GM21528 (cell line): ENCODE measurements at regions not wholly inside any gene's neighbourhood (a gene's known extent, or its start where the extent isn't known, plus 50 kb on each side); places are given as distances from the start of the nearest gene placed in this dataset.
"Not testable (repeated sequence)": the region's sequence is repeated elsewhere in the genome, so short reads cannot be mapped to it uniquely, and the experiment has no call there.

ENCODE experiments used
- ATAC-seq: cut with Tn5 transposase; IDR thresholded peaks from one replicate; pipeline ENCODE4 v1.9.1; 2021; ENCODE audit warnings: mild to moderate bottlenecking, moderate library complexity; ENCODE audit not compliant: unreplicated experiment, low FRiP score

DNA sequence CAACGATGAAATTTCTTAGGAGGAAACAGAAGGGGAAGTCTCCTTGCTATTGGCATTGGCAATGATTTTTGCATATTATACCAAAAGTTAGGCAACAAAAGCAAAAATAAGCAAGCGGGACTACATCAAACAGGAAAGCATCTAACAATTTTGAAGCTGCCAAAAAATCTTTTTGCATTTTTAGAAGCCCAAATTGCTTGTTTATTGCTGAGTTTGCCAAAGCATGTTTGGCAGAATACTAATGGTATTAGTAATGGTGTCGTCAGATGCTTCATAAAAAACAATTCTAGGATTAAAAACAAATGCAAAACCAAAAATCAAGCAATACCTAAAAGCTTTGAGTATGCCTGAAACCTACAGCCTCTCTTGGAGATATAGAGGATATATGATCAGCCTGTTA, 80.0 kb downstream of the GALR1 start:
- no peak for ATAC-seq

DNA sequence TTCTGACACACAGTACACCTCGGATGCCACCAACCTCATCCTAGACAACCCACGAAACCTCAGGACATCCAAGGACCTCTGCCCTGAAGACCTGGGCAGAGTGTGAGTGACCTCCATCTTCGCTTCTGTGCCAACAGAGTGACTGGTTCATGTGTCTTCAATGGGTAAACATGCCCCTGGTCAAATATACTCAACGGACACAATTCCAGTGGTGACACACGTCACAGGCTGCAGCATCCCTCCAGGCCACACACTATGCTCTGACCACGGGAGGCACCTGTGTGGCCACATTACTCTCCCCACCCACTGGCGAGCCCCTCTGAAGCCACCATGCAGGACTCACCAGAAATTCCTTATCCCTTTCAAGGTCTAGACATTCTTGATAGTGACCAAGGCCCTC, 85.2 kb downstream of the GALR1 start:
- ATAC-seq: no peak

DNA sequence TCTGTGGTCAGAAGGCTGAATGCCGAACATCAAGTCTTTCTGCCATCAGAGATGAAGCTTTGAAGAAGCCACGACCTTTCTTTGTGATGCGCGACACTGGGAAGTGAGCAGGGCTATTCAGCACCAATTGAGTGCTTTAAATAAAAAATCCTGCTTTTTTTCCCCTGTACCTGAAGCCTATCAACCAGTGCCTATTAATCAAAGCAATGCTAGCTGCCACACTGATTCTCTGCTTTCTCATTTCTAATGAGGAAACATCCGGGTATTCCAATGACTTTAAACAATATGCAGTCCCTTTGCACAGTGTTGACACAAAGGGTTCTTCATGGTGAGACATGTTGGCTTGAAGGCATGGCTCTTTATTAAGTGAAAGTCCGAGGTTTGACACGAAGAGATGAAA, 88.0 kb downstream of the GALR1 start:
- ATAC-seq: no peak

DNA sequence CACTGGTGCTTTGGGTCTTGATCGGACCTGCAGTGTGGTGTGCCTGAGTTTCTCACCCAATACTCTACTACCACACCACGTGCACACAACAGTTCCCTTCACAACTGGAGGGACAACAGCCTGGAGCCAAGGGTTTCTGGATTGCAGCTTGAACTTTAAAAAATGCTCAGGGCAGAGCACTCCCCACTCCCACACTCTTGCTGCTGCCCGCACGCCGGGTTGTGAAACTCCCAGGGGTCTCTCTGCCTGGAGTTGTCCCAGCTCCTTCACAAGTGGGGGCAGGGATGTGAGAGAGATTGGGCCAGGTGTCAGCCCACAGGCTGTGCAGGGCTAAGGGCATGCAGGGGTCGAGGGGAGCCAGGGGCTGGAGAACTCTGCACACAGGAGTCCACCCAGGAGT, 89.4 kb downstream of the GALR1 start:
- ATAC-seq: no peak

DNA sequence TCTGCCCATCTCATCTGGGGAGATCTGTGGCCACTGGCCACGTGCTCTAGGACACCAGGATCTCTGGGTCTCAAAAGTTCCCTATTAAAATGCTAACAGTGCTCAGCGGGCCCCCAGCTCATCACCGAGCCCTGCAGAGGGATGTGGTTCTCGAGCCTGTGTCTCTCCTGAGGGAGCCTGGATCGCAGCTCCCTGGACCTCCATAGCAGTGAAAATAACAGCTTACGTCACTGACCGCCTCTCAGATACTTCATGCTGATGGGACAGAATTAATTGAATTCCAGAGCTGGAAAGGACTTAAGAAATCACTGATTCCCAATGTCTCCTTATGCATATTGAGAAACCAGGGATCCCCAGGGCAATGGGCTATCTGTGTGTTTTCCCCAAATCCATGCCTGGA, 90.0 kb downstream of the GALR1 start:
- ATAC-seq: no peak

DNA sequence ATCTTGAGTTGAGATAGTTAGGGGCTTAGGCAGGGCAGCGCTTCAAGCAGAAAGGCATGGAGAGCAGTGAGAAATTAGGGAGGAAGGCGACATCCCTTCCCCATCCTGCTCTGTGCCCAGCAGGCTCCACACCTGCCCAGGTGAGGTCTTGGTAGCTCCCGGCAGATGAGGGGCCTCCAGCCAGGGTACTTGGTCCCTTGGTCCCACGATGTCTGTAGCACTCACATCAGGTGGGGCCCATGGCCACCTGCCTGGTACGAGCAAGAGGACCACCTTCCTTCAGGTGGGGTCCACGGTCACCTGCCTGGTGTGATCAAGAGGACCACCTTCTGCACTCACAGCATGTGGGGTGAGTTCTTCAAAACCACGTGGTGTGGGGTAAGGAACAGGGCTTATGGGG, 91.2 kb downstream of the GALR1 start:
- no peak for ATAC-seq

DNA sequence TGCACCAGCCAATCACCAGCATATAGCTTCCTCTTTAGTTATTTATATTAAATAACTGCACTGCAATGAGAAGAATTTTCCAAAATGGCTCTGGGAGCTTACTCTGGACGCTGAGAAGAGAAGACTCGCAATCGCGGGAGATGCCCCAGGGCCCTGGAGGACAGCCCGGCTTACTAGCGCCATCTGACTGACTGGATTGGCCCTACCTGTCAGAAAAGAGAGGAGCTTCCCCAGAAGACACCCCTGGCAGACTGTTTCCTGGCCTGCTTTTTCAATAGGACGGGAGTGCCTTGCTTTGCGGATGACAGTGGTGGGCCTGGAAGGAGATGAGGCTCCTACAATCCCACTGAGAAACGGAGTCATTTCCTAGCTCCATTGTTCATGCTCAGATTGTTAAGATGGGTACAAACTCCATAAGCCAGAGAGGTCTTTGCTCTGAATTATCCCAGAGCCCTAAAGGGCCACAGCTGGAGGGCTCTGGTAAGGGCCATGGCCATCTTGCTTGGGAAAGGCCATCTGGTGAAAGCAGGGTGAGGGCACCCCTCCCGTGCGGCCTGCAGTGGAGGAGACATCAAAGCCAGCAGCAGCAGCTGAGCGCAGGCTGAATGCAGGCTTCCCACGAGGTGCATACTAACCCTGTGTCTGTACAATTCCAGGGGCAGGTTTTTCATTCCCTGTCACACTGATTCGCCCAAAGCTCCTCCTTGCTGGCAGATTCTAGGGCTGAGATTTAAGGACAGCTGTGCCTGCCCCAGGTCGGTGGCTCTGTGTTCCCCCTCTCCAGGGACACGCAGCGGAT, 92.1 kb downstream of the GALR1 start:
- no peak for ATAC-seq

DNA sequence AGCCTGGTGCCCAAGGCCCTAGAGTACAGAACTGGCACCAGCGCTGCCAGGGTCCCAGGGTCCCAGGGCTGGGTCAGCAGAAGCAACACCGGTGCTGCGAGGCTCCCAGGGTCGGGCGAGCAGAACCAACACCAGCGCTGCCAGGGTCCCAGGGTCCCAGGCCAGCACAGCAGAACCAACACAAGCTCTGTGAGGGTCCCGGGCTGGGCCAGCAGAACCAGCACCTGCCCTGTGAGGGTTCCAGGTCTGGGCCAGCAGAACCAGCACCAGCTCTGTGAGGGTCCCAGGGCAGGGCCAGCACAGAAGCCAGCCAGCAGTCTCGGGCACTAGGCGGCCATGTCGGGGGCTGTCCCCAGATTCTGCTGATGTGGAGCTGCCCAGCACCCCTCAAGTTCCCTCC, 93.1 kb downstream of the GALR1 start:
- no peak for ATAC-seq

DNA sequence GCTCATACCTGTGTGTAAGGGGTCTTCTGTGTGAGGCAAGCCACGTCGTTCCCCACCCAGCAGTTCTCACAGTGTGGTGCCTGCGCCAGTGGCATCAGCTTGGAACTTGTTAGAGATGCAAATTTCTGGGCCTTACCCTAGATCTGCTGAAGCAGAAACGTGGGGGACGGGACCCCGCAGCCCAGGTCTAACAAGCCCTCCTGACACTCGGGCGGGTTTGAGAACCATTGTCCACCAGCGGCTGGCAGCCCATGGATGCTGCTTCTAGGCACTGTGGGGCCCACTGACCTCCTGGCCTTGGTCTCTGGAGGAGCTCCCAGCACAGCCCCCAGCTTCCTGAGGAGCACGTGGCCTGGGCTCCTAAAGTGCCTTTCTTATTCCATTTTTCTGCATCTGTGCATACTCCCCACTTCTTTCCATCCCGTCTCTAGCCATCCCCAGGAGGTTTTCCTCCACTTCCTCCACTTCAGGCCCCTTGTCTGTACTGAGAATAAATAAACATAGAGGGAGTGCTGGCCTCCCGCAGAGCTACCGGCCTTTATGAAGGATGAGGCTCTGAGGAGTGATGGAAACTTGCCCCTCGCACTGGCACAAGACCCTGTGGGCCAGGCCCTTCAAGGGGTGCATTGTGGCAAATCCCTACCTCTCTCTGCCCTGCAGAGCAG, 94.3 kb downstream of the GALR1 start:
- no peak for ATAC-seq

DNA sequence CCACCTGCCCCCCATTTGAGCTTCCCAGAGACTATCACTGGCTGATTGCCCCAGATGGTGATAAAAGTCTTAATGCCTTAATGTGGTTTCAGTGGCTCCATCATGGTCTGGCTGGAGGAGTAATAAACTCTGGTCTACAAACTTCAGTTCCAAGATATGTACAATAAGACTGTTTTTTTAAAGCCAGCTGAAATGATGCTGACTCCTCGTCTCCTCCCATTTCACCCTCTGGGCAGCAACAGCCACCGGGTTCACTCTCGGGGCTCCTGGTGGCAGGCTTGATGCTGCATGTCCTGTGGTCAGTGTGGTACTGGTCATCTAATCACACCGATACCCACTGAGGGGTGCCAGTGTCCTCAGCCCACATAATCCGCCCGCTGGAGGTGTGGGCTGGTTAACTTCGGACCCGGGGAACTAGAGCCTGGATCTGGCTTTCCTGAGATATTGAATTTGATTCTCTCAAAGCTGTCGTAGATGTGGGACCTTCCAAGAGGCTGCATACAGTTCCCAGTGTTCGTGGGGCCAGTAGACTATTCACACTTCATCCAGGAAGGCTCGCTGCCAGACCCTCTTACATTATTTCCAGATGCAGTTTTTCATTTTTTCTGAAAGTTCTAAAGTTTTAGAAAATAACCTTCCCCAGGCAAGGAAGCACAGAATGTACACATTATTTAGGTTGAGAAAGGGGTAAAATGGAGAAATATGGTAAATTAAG, 95.3 kb downstream of the GALR1 start:
- no peak for ATAC-seq

DNA sequence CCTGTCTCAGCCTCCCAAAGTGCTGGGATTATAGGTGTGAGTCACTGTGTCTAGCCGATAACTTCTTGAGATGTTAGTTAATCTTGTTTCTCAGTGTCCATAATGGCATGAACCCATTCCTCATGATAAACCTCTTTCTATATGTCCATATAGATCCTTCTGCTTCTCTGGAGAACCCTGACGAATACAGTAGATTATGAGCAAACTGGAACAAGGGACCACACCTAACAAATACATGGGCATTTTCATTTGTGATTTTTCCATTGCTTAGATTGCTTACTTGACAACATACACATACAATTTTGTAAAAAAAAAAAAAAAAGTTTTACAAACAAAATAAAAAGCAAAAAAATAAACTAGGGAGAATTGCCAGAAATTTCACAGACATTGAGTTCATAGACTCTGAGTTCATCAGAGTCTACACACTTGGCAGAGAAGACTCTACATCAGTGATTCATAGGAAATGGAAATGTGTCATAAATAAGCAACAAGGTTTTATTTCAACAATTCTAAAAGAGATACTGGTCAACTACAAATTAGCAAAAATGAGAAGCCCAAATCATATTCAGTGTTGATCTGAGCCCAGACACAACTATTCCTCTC, 96.7 kb downstream of the GALR1 start:
- no peak for ATAC-seq

DNA sequence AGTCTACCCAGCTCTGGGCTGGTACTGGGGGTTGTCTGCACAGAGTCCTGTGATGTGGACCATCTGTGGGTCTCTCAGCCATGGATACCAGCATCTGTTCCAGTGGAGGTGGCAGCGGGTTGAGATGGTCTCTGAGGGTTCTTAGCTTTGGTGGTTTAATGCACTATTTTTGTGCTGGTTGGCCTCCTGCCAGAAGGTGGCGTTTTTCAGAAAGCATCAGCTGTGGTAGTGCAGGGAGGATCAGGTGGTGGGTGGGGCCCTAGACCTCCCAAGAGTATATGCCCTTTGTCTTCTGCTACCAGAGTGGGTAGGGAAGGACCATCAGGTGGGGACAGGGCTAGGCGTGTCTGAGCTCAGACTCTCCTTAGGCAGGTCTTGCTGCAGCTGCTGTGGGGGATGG, 103.7 kb downstream of the GALR1 start:
- ATAC-seq: not testable (repeated sequence)

DNA sequence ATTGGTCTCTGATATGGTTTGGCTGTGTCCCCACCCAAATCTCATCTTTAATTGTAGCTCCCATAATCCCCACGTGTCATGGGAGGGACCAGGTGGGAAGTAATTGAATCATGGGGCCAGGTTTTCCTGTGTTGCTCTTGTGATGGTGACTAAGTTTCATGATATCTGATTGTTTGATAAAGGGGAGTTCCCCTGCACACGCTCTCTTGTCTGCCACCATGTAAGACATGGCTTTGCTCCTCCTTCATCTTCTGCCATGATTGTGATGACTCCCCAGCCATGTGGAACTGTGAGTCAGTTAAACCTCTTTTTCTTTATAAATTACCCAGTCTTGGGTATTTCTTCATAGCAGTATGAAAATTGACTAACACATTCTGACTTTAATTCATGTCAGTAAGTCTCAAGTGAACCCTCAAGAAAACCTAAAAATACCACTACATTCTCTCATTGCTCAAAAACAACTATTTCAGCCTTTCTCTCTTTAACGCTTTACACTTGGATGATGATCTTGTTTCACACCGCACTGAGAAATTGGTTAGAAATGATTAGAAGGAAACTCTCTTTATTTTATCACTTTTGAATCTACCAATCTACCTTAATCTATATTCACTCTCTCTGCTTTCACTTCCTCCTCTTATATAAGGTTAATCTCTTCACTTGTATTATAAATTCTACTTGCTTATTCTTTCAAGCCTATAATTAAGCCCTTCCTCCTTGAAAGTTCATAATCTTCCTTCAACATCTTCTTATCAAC, 110.1 kb downstream of the GALR1 start:
- ATAC-seq: no peak

DNA sequence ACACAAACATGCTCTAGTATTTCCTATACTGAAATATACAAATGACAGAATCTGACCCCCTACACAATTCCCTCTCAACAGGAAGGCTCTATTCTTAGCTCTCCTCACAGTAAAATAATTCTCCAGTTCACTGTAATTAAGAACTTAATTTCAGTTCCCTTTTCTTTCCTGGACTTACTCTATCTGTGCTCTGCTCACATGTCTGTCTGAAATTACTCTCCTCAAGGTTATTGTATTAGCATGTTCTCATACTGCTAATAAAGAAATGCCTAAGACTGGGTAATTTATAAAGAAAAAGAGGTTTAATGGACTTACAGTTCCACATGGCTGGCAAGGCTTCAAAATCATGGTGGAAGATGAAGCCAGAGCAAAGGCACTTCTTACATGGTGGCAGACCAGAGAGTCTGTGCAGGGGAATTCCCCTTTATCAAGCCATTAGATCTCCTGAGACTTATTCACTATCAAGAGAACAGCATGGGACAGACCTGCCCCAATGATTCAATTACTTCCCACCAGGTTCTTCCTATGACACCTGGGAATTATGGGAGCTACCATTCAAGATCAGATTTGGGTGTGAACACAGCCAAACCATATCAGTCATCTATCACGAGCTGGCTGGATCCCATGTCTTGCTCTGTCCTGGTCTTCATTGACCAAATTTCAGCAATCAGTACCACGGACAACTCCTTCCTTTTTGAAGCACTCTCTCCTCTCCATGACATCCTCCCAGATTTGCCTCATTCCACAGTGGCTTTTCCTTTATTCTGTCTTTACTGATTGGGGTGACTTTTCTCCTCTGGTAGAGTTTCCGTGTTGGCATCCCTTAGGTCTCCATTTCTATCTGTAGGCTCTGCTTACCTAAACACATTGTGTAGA, 110.9 kb downstream of the GALR1 start:
- ATAC-seq: no peak

DNA sequence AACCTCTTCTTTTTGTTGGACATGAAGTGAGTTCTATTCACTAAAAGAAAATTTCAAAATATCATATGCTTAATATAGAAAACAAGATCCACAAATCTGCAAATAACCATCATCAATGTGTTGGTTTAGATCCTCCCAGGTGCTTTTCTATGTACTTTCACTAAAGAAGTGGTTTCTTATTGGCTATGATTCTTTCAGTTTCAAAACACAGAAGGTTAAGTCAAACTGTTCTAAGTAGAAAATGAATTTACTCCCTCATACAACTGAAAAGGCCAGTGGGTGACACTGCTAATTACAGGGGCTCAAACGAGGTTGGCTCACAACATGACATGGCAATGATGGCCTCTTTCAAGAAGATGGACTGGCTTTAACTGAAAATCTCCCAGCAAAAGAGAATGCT, 111.7 kb downstream of the GALR1 start:
- no peak for ATAC-seq

DNA sequence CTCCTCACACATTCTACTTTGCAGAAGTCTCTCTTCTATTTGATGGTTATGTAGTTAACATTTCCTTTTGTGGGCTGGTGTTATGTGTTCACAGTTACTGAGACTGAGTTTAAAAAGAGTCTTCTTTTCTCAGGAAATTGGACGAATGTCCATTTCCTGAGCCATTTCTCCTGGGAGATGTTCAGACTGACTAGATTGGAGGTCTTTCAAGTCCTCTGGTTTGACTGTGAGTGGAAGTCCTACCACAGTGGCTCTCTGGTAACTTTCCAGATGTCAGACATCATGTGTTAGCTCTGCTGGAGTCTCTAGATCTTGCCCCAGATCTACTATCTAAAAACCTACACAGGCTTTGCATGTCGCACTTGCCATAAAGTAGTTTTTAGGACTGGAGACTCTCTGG, 116.0 kb downstream of the GALR1 start:
- no peak for ATAC-seq

DNA sequence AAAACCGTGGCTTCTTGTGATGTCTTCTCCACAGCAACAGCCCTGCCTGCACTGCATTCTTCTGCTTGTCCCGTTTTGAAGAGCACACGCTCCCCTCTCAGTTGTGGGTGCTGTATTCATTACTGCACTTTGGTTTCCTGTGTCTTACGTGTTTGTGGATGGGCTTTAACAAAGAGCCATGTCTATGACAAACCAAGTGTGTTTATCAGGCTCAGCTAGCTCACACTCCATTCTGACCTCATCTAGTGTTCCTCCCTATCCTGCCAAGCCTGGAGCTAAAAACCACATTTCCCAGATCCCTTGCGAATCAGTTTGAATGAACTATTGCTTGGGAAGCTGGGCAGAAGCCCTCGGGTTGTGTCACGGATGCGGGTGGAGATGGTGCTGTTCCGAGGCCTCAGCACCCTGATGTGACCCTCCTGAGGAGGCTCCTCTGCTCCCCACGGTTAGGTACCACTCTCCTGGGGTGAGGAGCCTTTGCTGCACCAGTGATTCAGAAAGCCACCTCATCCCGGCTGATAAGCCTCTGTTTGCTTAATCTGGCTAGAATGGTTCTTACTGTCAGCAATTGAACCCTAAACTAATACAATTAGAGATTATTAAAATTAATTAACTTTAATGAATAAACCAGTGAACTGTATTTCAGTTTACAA, 116.5 kb downstream of the GALR1 start:
- ATAC-seq: no peak

DNA sequence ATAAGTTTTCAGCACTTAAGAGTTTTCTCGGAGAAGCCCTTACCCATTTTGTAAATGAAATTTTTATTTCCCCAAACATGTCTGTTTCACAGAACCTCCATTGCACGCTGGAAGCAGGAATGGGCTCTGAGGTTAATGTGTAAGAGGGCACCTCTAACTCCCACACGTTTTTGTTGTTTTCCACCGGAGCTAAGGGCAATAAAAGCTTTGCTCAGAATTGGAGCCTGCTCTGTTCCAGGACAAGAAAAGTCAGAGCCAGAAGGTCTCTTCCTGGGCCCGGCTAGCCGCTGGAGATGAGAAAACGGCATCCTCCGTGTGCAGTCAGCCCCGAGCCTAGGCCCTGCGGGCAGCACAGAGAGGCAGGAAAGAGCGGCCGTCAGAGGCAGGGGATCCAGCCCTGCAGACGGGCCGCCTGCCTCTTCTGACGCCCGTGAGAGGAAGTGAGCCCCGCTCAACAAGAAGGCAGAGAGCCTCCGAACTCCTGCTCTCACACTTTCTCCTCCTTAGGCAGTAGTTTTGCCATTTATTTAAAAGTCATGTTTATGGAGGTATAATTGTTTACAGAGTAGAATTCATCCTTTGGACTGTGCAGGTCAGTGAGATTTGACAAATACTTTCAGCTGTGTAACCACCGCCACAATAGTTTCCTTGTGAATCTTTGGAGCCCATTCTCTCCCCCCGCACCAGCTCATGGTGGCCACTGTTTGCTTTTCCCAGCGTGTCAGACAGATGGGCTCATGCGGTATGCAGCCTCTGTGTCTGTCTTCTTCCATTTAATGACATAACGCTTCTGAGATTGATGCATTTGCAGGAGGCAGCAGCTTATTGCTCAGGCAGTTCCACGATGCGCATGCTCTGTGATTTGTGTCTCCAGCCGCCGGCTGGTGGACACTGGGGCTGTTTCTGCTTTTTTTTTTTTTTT, 117.3 kb downstream of the GALR1 start:
- no peak for ATAC-seq
